ENCODE measurements at regions not wholly inside any gene's neighbourhood (a gene's known extent, or its start where the extent isn't known, plus 50 kb on each side); places are given as distances from the start of the nearest gene placed in this dataset.

GRCh38 chr2:15846626-15847025 is 93.7 kb upstream of the MYCN start:
- TF ChIP-seq ZNF266 (tag by site-specific recombination; IDR thresholded peaks at IDR 0.05; ENCODE audit: low read depth) (no peak), ZNF302 (tag by site-specific recombination; IDR thresholded peaks at IDR 0.05; ENCODE audit: low read depth) (no peak), ZNF16 (tag by site-specific recombination; IDR thresholded peaks at IDR 0.05; ENCODE audit: low read depth) (no peak), CTCF (tag by site-specific recombination; IDR thresholded peaks at IDR 0.05) (no peak), ZNF513 (tag by site-specific recombination; IDR thresholded peaks at IDR 0.05) (no peak), ZNF701 (tag by site-specific recombination; IDR thresholded peaks at IDR 0.05) (no peak), ZNF660 (tag by site-specific recombination; IDR thresholded peaks at IDR 0.05) (no peak), ZNF280D (tag by site-specific recombination; IDR thresholded peaks at IDR 0.05) (no peak), ZBTB1 (tag by site-specific recombination; IDR thresholded peaks at IDR 0.05) (no peak), KLF9 (tag by site-specific recombination; IDR thresholded peaks at IDR 0.05; ENCODE audit: low read depth) (no peak), TCF7L2 (IDR thresholded peaks at IDR 0.05; ENCODE audit: borderline replicate concordance, low read depth, low read length) (no peak), ZNF274 (IDR thresholded peaks at IDR 0.05; ENCODE audit: low read length) (no peak), ZNF274 (tag by site-specific recombination; IDR thresholded peaks at IDR 0.05; ENCODE audit: borderline replicate concordance) (no peak), ZNF639 (tag by site-specific recombination; IDR thresholded peaks at IDR 0.05) (no peak), ZFP69B (tag by site-specific recombination; IDR thresholded peaks at IDR 0.05) (no peak)
